Loucy (cell line): ENCODE measurements at regions not wholly inside any gene's neighbourhood (a gene's known extent, or its start where the extent isn't known, plus 50 kb on each side); places are given as distances from the start of the nearest gene placed in this dataset.

Experiments used
- EZH2phosphoT487 ChIP-seq: fragments of 200-600 bp; IDR thresholded peaks from 2 replicates; pipeline ENCODE4 v1.6.1; 2018; ENCODE audit warnings: antibody characterized with exemption, mild to moderate bottlenecking, moderate library complexity, borderline replicate concordance
- TF ChIP-seq, protein P1 (sequence below): fragments of 200-600 bp; sonication (generic); conservative IDR thresholded peaks from 2 replicates; pipeline ENCODE4 v1.5.1; 2014; ENCODE audit warnings: mild to moderate bottlenecking, antibody characterized with exemption, low read length

- TF ChIP-seq, protein P1, sequence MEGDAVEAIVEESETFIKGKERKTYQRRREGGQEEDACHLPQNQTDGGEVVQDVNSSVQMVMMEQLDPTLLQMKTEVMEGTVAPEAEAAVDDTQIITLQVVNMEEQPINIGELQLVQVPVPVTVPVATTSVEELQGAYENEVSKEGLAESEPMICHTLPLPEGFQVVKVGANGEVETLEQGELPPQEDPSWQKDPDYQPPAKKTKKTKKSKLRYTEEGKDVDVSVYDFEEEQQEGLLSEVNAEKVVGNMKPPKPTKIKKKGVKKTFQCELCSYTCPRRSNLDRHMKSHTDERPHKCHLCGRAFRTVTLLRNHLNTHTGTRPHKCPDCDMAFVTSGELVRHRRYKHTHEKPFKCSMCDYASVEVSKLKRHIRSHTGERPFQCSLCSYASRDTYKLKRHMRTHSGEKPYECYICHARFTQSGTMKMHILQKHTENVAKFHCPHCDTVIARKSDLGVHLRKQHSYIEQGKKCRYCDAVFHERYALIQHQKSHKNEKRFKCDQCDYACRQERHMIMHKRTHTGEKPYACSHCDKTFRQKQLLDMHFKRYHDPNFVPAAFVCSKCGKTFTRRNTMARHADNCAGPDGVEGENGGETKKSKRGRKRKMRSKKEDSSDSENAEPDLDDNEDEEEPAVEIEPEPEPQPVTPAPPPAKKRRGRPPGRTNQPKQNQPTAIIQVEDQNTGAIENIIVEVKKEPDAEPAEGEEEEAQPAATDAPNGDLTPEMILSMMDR = no peak
- no peak for TF ChIP-seq EZH2phosphoT487
Observed at GRCh38 chr6:148175550-148176188, 167.0 kb upstream of the SASH1 start.
